Breast epithelium (tissue), 3 donors: ENCODE measurements at regions not wholly inside any gene's neighbourhood (a gene's known extent, or its start where the extent isn't known, plus 50 kb on each side); places are given as distances from the start of the nearest gene placed in this dataset.
"Not testable (repeated sequence)": the region's sequence is repeated elsewhere in the genome, so short reads cannot be mapped to it uniquely, and the experiment has no call there.

Source experiments
- CTCF ChIP-seq, 3 donors: fragments of 450-650 bp; IDR thresholded peaks; one replicate each; pipeline ENCODE4 v1.5.1; 2016 to 2017; ENCODE audit warnings: antibody characterized with exemption in 3 of 3, mild to moderate bottlenecking in 3 of 3, moderate library complexity in 3 of 3
- POLR2A ChIP-seq: fragments of 450-650 bp; IDR thresholded peaks from one replicate; pipeline ENCODE4 v1.6.1; 2016; ENCODE audit warnings: antibody characterized with exemption, mild to moderate bottlenecking, moderate library complexity

GRCh38 chr5:92631237-92631701 is 949.8 kb downstream of the NR2F1-AS1 start:
- not testable (repeated sequence) for TF ChIP-seq POLR2A; CTCF (IDR thresholded peaks at IDR 0.05)
